Mesenchymal stem cell (in vitro differentiated cells and primary cell): ENCODE measurements at regions not wholly inside any gene's neighbourhood (a gene's known extent, or its start where the extent isn't known, plus 50 kb on each side); places are given as distances from the start of the nearest gene placed in this dataset.

Experiments
- DNase-seq: peaks from one replicate; pipeline ENCODE4 v3.0.0-alpha.2; 2013
- H2AFZ ChIP-seq: one replicate; pipeline ENCODE4 v1.6.1; 2013; ENCODE audit warnings: low read depth, mild to moderate bottlenecking, control low read depth, inconsistent platforms, low read length, moderate library complexity
- H2AK5ac ChIP-seq: 2 replicates; pipeline ENCODE4 v1.6.1; 2013; ENCODE audit warnings: low read length, moderate library complexity, mild to moderate bottlenecking, inconsistent platforms; ENCODE audit not compliant: severe bottlenecking
- H2BK120ac ChIP-seq: one replicate; pipeline ENCODE4 v1.6.1; 2013; ENCODE audit warnings: low read depth, mild to moderate bottlenecking, inconsistent platforms, low read length, moderate library complexity
- H2BK12ac ChIP-seq, 2 experiments: one replicate each; pipeline ENCODE4 v1.6.1; 2013; ENCODE audit warnings: inconsistent platforms in 2 of 2, low read length in 2 of 2, mild to moderate bottlenecking in 2 of 2, moderate library complexity in 2 of 2, control low read depth in 1 of 2
- H2BK15ac ChIP-seq: one replicate; pipeline ENCODE4 v1.6.1; 2013; ENCODE audit warnings: mild to moderate bottlenecking, low read depth, inconsistent platforms; ENCODE audit not compliant: poor library complexity, severe bottlenecking
- H2BK5ac ChIP-seq: 2 replicates; pipeline ENCODE4 v1.6.1; 2013; ENCODE audit warnings: low read depth, mild to moderate bottlenecking, low read length, control low read depth, inconsistent platforms; ENCODE audit not compliant: poor library complexity, severe bottlenecking
- H3K14ac ChIP-seq, 2 experiments: one replicate each; pipeline ENCODE4 v1.6.1; 2013; ENCODE audit warnings: inconsistent platforms in 2 of 2, low read length in 2 of 2, control low read depth in 1 of 2, mild to moderate bottlenecking in 1 of 2, moderate library complexity in 1 of 2
- H3K18ac ChIP-seq, 2 experiments: one replicate each; pipeline ENCODE4 v1.6.1; 2013; ENCODE audit warnings: inconsistent platforms in 2 of 2, low read length in 2 of 2, control low read depth in 1 of 2, low read depth in 1 of 2, mild to moderate bottlenecking in 1 of 2
- H3K23ac ChIP-seq, 2 experiments: one replicate each; pipeline ENCODE4 v1.6.1; 2013; ENCODE audit warnings: inconsistent platforms in 2 of 2, low read length in 2 of 2, mild to moderate bottlenecking in 2 of 2, moderate library complexity in 2 of 2, control low read depth in 1 of 2
- H3K27ac ChIP-seq: 2 replicates; pipeline ENCODE4 v1.5.1; 2013; ENCODE audit warnings: mild to moderate bottlenecking, moderate library complexity, low read length, control low read depth, inconsistent platforms; ENCODE audit not compliant: poor library complexity, severe bottlenecking
- H3K27me3 ChIP-seq, 2 experiments: 2 replicates each; pipeline versions ENCODE4 v1.6.1 to v1.7.0; 2013; ENCODE audit warnings: low read length in 2 of 2, mild to moderate bottlenecking in 2 of 2, moderate library complexity in 2 of 2, control low read depth in 1 of 2, inconsistent platforms in 1 of 2; ENCODE audit not compliant: control insufficient read depth in 1 of 2, insufficient read depth in 1 of 2
- H3K36me3 ChIP-seq, 2 experiments: 2 replicates each; pipeline versions ENCODE4 v1.6.1 to v1.7.0; 2013; ENCODE audit warnings: low read length in 2 of 2, control low read depth in 1 of 2, inconsistent platforms in 1 of 2, low read depth in 1 of 2, mild to moderate bottlenecking in 1 of 2; ENCODE audit not compliant: insufficient read depth in 2 of 2, control insufficient read depth in 1 of 2
- H3K4ac ChIP-seq, 2 experiments: one replicate each; pipeline ENCODE4 v1.6.1; 2013; ENCODE audit warnings: inconsistent platforms in 2 of 2, low read length in 2 of 2, mild to moderate bottlenecking in 2 of 2, moderate library complexity in 2 of 2, control low read depth in 1 of 2, low read depth in 1 of 2
- H3K4me1 ChIP-seq: 2 replicates; pipeline ENCODE4 v1.6.1; 2013; ENCODE audit warnings: low read depth, low read length, control low read depth; ENCODE audit not compliant: control insufficient read depth, insufficient read depth
- H3K4me2 ChIP-seq: 2 replicates; pipeline ENCODE4 v1.6.1; 2013; ENCODE audit warnings: low read length, mild to moderate bottlenecking, inconsistent platforms; ENCODE audit not compliant: poor library complexity, severe bottlenecking
- H3K4me3 ChIP-seq, 2 experiments: 2 replicates each; pipeline versions ENCODE4 v1.5.1 to v1.7.0; 2013; ENCODE audit warnings: low read length in 2 of 2, mild to moderate bottlenecking in 2 of 2, control low read depth in 1 of 2, low read depth in 1 of 2; ENCODE audit not compliant: insufficient read depth in 1 of 2
- H3K79me1 ChIP-seq: replicated peaks from 2 replicates; pipeline ENCODE4 v1.6.1; 2013; ENCODE audit warnings: mild to moderate bottlenecking, control low read depth, low read length, inconsistent platforms; ENCODE audit not compliant: poor library complexity, severe bottlenecking
- H3K9ac ChIP-seq: 2 replicates; pipeline ENCODE4 v1.7.0; 2013; ENCODE audit warnings: mild to moderate bottlenecking, low read length, moderate library complexity
- H3K9me3 ChIP-seq: 2 replicates; pipeline ENCODE4 v1.7.0; 2013; ENCODE audit warnings: mild to moderate bottlenecking, low read length; ENCODE audit not compliant: control insufficient read depth
- H4K8ac ChIP-seq: one replicate; pipeline ENCODE4 v1.6.1; 2013; ENCODE audit warnings: inconsistent platforms, mild to moderate bottlenecking, low read length, moderate library complexity
- H4K91ac ChIP-seq: one replicate; pipeline ENCODE4 v1.6.1; 2013; ENCODE audit warnings: mild to moderate bottlenecking, low read length, inconsistent platforms
- WGBS: methylation state at CpG from one replicate; pipeline ENCODE4 v1.1.7; 2013; ENCODE audit warnings: mixed read lengths; 5-methylcytosine and 5-hydroxymethylcytosine counted together

GRCh38 chr2:22893761-22894517, 491.0 kb upstream of the KLHL29 start:
- no peak for DNase-seq
- 78% methylated on average over 13 of the region's 13 CpGs for WGBS
- H2BK12ac ChIP-seq = no peak overlapping the region
- no peaks in the 10 kb centered on the region for H3K79me1 ChIP-seq
- no peak overlapping the region for H3K4me2 ChIP-seq
- H3K4me1 ChIP-seq = peaks cover 2% of the 10 kb centered on the region
- H3K4ac ChIP-seq = no peak overlapping the region
- no peak overlapping the region for H3K4me3 ChIP-seq
- H2AFZ ChIP-seq = no peak overlapping the region
- no peak overlapping the region for H3K14ac ChIP-seq
- H2AK5ac ChIP-seq = no peak overlapping the region
- H3K9me3 ChIP-seq = no peaks in the 10 kb centered on the region
- H2BK5ac ChIP-seq = no peak overlapping the region
- no peak overlapping the region for H4K91ac ChIP-seq
- H3K27me3 ChIP-seq = no peaks in the 10 kb centered on the region
- H3K9ac ChIP-seq = no peak overlapping the region
- no peaks in the 10 kb centered on the region for H3K36me3 ChIP-seq
- H2BK15ac ChIP-seq = no peak overlapping the region
- H3K23ac ChIP-seq = no peak overlapping the region
- no peak overlapping the region for H2BK120ac ChIP-seq
- H4K8ac ChIP-seq = no peak overlapping the region
- no peak overlapping the region for H3K18ac ChIP-seq
- no peak overlapping the region for H3K27ac ChIP-seq

- Histone ChIP-seq H3K14ac (no peak overlapping the region), H4K8ac (no peak overlapping the region), H3K4me1 (peaks cover 2% of the 10 kb centered on the region), H3K4ac (no peak overlapping the region), H3K23ac (no peak overlapping the region), H3K9ac (no peak overlapping the region), H2BK15ac (no peak overlapping the region), H2BK5ac (no peak overlapping the region), H3K27me3 (no peaks in the 10 kb centered on the region), H3K79me1 (no peaks in the 10 kb centered on the region), H3K4me2 (no peak overlapping the region), H3K4me3 (no peak overlapping the region), H3K27ac (no peak overlapping the region), H3K36me3 (no peaks in the 10 kb centered on the region), H3K18ac (no peak overlapping the region), H3K9me3 (no peaks in the 10 kb centered on the region), H2BK12ac (no peak overlapping the region), H4K91ac (no peak overlapping the region), H2BK120ac (no peak overlapping the region), H2AFZ (no peak overlapping the region), H2AK5ac (no peak overlapping the region)
- 38% methylated on average over 1 of the region's 2 CpGs for WGBS
- DNase-seq = no peak
Measured at GRCh38 chr2:22894761-22895160, 490.2 kb upstream of the KLHL29 start.

- Histone ChIP-seq H2AFZ (no peak overlapping the region), H3K4ac (no peak overlapping the region), H3K27ac (no peak overlapping the region), H3K23ac (no peak overlapping the region), H3K18ac (no peak overlapping the region), H3K79me1 (no peaks in the 10 kb centered on the region), H2BK120ac (no peak overlapping the region), H2BK12ac (no peak overlapping the region), H3K9me3 (no peaks in the 10 kb centered on the region), H3K27me3 (no peaks in the 10 kb centered on the region), H2AK5ac (no peak overlapping the region), H3K36me3 (no peaks in the 10 kb centered on the region), H3K4me2 (no peak overlapping the region), H4K8ac (no peak overlapping the region), H4K91ac (no peak overlapping the region), H2BK15ac (no peak overlapping the region), H2BK5ac (no peak overlapping the region), H3K9ac (no peak overlapping the region), H3K4me3 (no peak overlapping the region), H3K4me1 (peaks cover 2% of the 10 kb centered on the region), H3K14ac (no peak overlapping the region)
- no peak for DNase-seq
- WGBS = 84% methylated on average over 2 of the region's 2 CpGs
Measured at GRCh38 chr2:22897428-22897827, 487.6 kb upstream of the KLHL29 start.

- Histone ChIP-seq H2BK120ac (no peak overlapping the region), H2AFZ (no peak overlapping the region), H3K9me3 (no peaks in the 10 kb centered on the region), H2BK5ac (no peak overlapping the region), H3K18ac (no peak overlapping the region), H3K27ac (no peak overlapping the region), H2BK15ac (no peak overlapping the region), H3K4ac (no peak overlapping the region), H3K27me3 (no peaks in the 10 kb centered on the region), H4K91ac (no peak overlapping the region), H3K9ac (no peak overlapping the region), H2AK5ac (no peak overlapping the region), H3K4me1 (no peaks in the 10 kb centered on the region), H3K4me2 (no peak overlapping the region), H3K4me3 (no peak overlapping the region), H3K79me1 (no peaks in the 10 kb centered on the region), H3K14ac (no peak overlapping the region), H4K8ac (no peak overlapping the region), H3K23ac (no peak overlapping the region), H3K36me3 (no peaks in the 10 kb centered on the region), H2BK12ac (no peak overlapping the region)
- DNase-seq = no peak
- WGBS = no CpG with 5 or more reads among the region's 2 CpGs
Measured at GRCh38 chr2:22900674-22901073, 484.3 kb upstream of the KLHL29 start.
